Right lobe of liver (tissue), 4 donors: ENCODE measurements at regions not wholly inside any gene's neighbourhood (a gene's known extent, or its start where the extent isn't known, plus 50 kb on each side); places are given as distances from the start of the nearest gene placed in this dataset.

Experiments
- CTCF ChIP-seq, 4 donors: fragments of 200-600 bp in 3 of 4; fragments of 450-650 bp in 1 of 4; IDR thresholded peaks; one replicate each; pipeline versions ENCODE4 v1.5.1 to v1.8.0; 2016 to 2022; ENCODE audit warnings: antibody characterized with exemption in 4 of 4, mild to moderate bottlenecking in 2 of 4
- POLR2A ChIP-seq: fragments of 450-650 bp; IDR thresholded peaks from one replicate; pipeline ENCODE4 v1.6.1; 2017; ENCODE audit warnings: antibody characterized with exemption, mild to moderate bottlenecking
- donor health status: DM: no; HTN: no; CAD: no.
- donor health status: DM: no; HTN: no; CAD: no.
- donor health status: DM: no; HTN: yes; CAD: no.

GRCh38 chr11:79699246-79699645 lies 258.4 kb upstream of the TENM4 start:
- no peak for TF ChIP-seq CTCF (IDR thresholded peaks at IDR 0.05)
- no peak for TF ChIP-seq POLR2A
